ENCODE measurements at regions not wholly inside any gene's neighbourhood (a gene's known extent, or its start where the extent isn't known, plus 50 kb on each side); places are given as distances from the start of the nearest gene placed in this dataset.
"Not testable (repeated sequence)": the region's sequence is repeated elsewhere in the genome, so short reads cannot be mapped to it uniquely, and the experiment has no call there.

GRCh38 chr16:22633799-22634198 is 123.1 kb downstream of the NPIPB5 start:
- Mint-ChIP-seq H3K4me1 (no peaks in the 10 kb centered on the region), H3K27me3 (peaks cover 13% of the 10 kb centered on the region), H3K9me3 (no peaks in the 10 kb centered on the region), H3K27ac (no peak overlapping the region), H3K4me3 (no peak overlapping the region), H3K36me3 (no peaks in the 10 kb centered on the region)
- DNase-seq: no peak
- ATAC-seq (ENCODE audit: low read depth): no peak
- POLR2A ChIA-PET: no interaction called here

GRCh38 chr16:22634954-22635353 is 124.3 kb downstream of the NPIPB5 start:
- no peaks in the 10 kb centered on the region for H3K4me1 Mint-ChIP-seq
- H3K4me3 Mint-ChIP-seq: no peak overlapping the region
- H3K27me3 Mint-ChIP-seq: peaks cover 13% of the 10 kb centered on the region
- H3K36me3 Mint-ChIP-seq: no peaks in the 10 kb centered on the region
- ATAC-seq (ENCODE audit: low read depth) (no peak), DNase-seq (no peak)
- H3K27ac Mint-ChIP-seq: no peak overlapping the region
- H3K9me3 Mint-ChIP-seq: no peaks in the 10 kb centered on the region
- POLR2A ChIA-PET: no interaction called here

- Mint-ChIP-seq H3K4me1 (no peaks in the 10 kb centered on the region), H3K9me3 (no peaks in the 10 kb centered on the region), H3K27ac (no peak overlapping the region), H3K36me3 (no peaks in the 10 kb centered on the region), H3K27me3 (peaks cover 13% of the 10 kb centered on the region), H3K4me3 (no peak overlapping the region)
- ATAC-seq (ENCODE audit: low read depth) (no peak), DNase-seq (no peak)
- POLR2A ChIA-PET: no interaction called here
Measured at GRCh38 chr16:22635357-22635761, 124.7 kb downstream of the NPIPB5 start.

GRCh38 chr16:22635801-22636200 is 125.1 kb downstream of the NPIPB5 start:
- H3K9me3 Mint-ChIP-seq: no peaks in the 10 kb centered on the region
- H3K4me1 Mint-ChIP-seq: no peaks in the 10 kb centered on the region
- POLR2A ChIA-PET: no interaction called here
- no peak overlapping the region for H3K4me3 Mint-ChIP-seq
- DNase-seq (no peak), ATAC-seq (ENCODE audit: low read depth) (no peak)
- peaks cover 13% of the 10 kb centered on the region for H3K27me3 Mint-ChIP-seq
- H3K36me3 Mint-ChIP-seq: no peaks in the 10 kb centered on the region
- no peak overlapping the region for H3K27ac Mint-ChIP-seq

- DNase-seq (no peak), ATAC-seq (ENCODE audit: low read depth) (no peak)
- Mint-ChIP-seq H3K36me3 (no peaks in the 10 kb centered on the region), H3K9me3 (no peaks in the 10 kb centered on the region), H3K27me3 (peaks cover 8% of the 10 kb centered on the region), H3K4me3 (no peak overlapping the region), H3K4me1 (no peaks in the 10 kb centered on the region), H3K27ac (no peak overlapping the region)
- POLR2A ChIA-PET: no interaction called here
Measured at GRCh38 chr16:22638393-22639206, 127.9 kb downstream of the NPIPB5 start.

- Mint-ChIP-seq H3K4me1 (no peaks in the 10 kb centered on the region), H3K9me3 (no peaks in the 10 kb centered on the region), H3K4me3 (no peak overlapping the region), H3K36me3 (no peaks in the 10 kb centered on the region), H3K27me3 (no peaks in the 10 kb centered on the region), H3K27ac (no peak overlapping the region)
- POLR2A ChIA-PET: no interaction called here
- no peak for DNase-seq
- ATAC-seq (ENCODE audit: low read depth): no peak
Measured at GRCh38 chr16:22641131-22641628, 130.5 kb downstream of the NPIPB5 start.

GRCh38 chr16:22642416-22643088 is 131.9 kb downstream of the NPIPB5 start:
- Mint-ChIP-seq H3K36me3 (no peaks in the 10 kb centered on the region), H3K9me3 (no peaks in the 10 kb centered on the region), H3K4me3 (no peak overlapping the region), H3K27me3 (no peaks in the 10 kb centered on the region), H3K27ac (no peak overlapping the region), H3K4me1 (no peaks in the 10 kb centered on the region)
- POLR2A ChIA-PET: no interaction called here
- no peak for ATAC-seq (ENCODE audit: low read depth)
- DNase-seq: no peak

GRCh38 chr16:22643203-22643602 is 132.5 kb downstream of the NPIPB5 start:
- ATAC-seq (ENCODE audit: low read depth); H3K27ac Mint-ChIP-seq; DNase-seq; H3K36me3 Mint-ChIP-seq; H3K27me3 Mint-ChIP-seq; H3K9me3 Mint-ChIP-seq; H3K4me1 Mint-ChIP-seq; POLR2A ChIA-PET; H3K4me3 Mint-ChIP-seq: not testable (repeated sequence)

GRCh38 chr16:22643886-22644285 is 133.2 kb downstream of the NPIPB5 start:
- no peak for ATAC-seq (ENCODE audit: low read depth)
- no peaks in the 10 kb centered on the region for H3K4me1 Mint-ChIP-seq
- no peaks in the 10 kb centered on the region for H3K9me3 Mint-ChIP-seq
- no peak for DNase-seq
- no peaks in the 10 kb centered on the region for H3K27me3 Mint-ChIP-seq
- H3K4me3 Mint-ChIP-seq: no peak overlapping the region
- H3K27ac Mint-ChIP-seq: no peak overlapping the region
- H3K36me3 Mint-ChIP-seq: no peaks in the 10 kb centered on the region
- POLR2A ChIA-PET: no interaction called here

GRCh38 chr16:22645868-22646267 is 135.2 kb downstream of the NPIPB5 start:
- Mint-ChIP-seq H3K9me3 (no peaks in the 10 kb centered on the region), H3K4me1 (no peaks in the 10 kb centered on the region), H3K27ac (no peak overlapping the region), H3K27me3 (no peaks in the 10 kb centered on the region), H3K4me3 (no peak overlapping the region), H3K36me3 (no peaks in the 10 kb centered on the region)
- POLR2A ChIA-PET: no interaction called here
- ATAC-seq (ENCODE audit: low read depth) (no peak), DNase-seq (no peak)

GRCh38 chr16:22646948-22647556 is 136.4 kb downstream of the NPIPB5 start:
- no peaks in the 10 kb centered on the region for H3K4me1 Mint-ChIP-seq
- H3K36me3 Mint-ChIP-seq: no peaks in the 10 kb centered on the region
- POLR2A ChIA-PET: no interaction called here
- no peak overlapping the region for H3K27ac Mint-ChIP-seq
- ATAC-seq (ENCODE audit: low read depth): no peak
- no peaks in the 10 kb centered on the region for H3K27me3 Mint-ChIP-seq
- DNase-seq: no peak
- H3K4me3 Mint-ChIP-seq: no peak overlapping the region
- H3K9me3 Mint-ChIP-seq: no peaks in the 10 kb centered on the region

- no peaks in the 10 kb centered on the region for H3K27me3 Mint-ChIP-seq
Measured at GRCh38 chr16:22648141-22648540, 137.4 kb downstream of the NPIPB5 start.

GRCh38 chr16:22648941-22649340 is 138.2 kb downstream of the NPIPB5 start:
- Mint-ChIP-seq H3K36me3 (no peaks in the 10 kb centered on the region), H3K9me3 (no peaks in the 10 kb centered on the region), H3K27me3 (peaks cover 5% of the 10 kb centered on the region), H3K27ac (no peak overlapping the region), H3K4me3 (no peak overlapping the region), H3K4me1 (no peaks in the 10 kb centered on the region)
- ATAC-seq (ENCODE audit: low read depth) (no peak), DNase-seq (no peak)
- POLR2A ChIA-PET: interaction anchor here (0.8 kb wide), 1 partner anchor 11 kb away, joined by 3 read pairs; no protein-coding TSS in a partner anchor

More at GRCh38 chr16:22648141-22648540, 137.4 kb downstream of the NPIPB5 start:
- no peak overlapping the region for H3K4me3 Mint-ChIP-seq
- H3K9me3 Mint-ChIP-seq: no peaks in the 10 kb centered on the region
- no peak overlapping the region for H3K27ac Mint-ChIP-seq
- POLR2A ChIA-PET: no interaction called here
- H3K36me3 Mint-ChIP-seq: no peaks in the 10 kb centered on the region
- no peaks in the 10 kb centered on the region for H3K4me1 Mint-ChIP-seq
- DNase-seq (no peak), ATAC-seq (ENCODE audit: low read depth) (no peak)
